ENCODE measurements at regions not wholly inside any gene's neighbourhood (a gene's known extent, or its start where the extent isn't known, plus 50 kb on each side); places are given as distances from the start of the nearest gene placed in this dataset.

GRCh38 chr2:37827911-37828511 lies 97.1 kb upstream of the RMDN2 start:
- DNase-seq (no peak), ATAC-seq (ENCODE audit: low FRiP score) (no peak)
- WGBS, 2 donors: 48 to 53% methylated on average over 6 of the region's 6 CpGs
- H3K27ac ChIP-seq (ENCODE audit: low read depth in 1 of 2, low read length in 2 of 2): peak overlapping the region in 1 of 2 donors; percentile 8
- H3K9me3 ChIP-seq (ENCODE audit: control insufficient read depth, low read length): no peaks in the 10 kb centered on the region
- no peaks in the 10 kb centered on the region for H3K27me3 ChIP-seq (ENCODE audit: control insufficient read depth in 1 of 2, insufficient read depth in 2 of 2, low read length in 1 of 2)
- peaks cover 1 to 5% of the 10 kb centered on the region in 2 donors for H3K4me1 ChIP-seq (ENCODE audit: control insufficient read depth in 1 of 2, insufficient read depth in 2 of 2, low read length in 2 of 2)
- H3K4me3 ChIP-seq (ENCODE audit: low read length in 2 of 2): no peak overlapping the region
- no peaks in the 10 kb centered on the region for H3K36me3 ChIP-seq (ENCODE audit: control insufficient read depth in 1 of 2, insufficient read depth in 2 of 2, low read length in 1 of 2)
- intact Hi-C loops (cut with DNase I): loop anchor here in 1 of 2 donors (5.0 kb wide), 1 partner anchor 156 kb away; the partner anchor contains the start of gene CDC42EP3

- no peaks in the 10 kb centered on the region for H3K9me3 ChIP-seq (ENCODE audit: control insufficient read depth, low read length)
- H3K4me1 ChIP-seq (ENCODE audit: control insufficient read depth in 1 of 2, insufficient read depth in 2 of 2, low read length in 2 of 2): peaks cover 1 to 5% of the 10 kb centered on the region in 2 donors
- 39 to 54% methylated on average over 3 of the region's 3 CpGs for WGBS, 2 donors
- DNase-seq: peak in 1 of 2 donors; percentile 72
- H3K27ac ChIP-seq (ENCODE audit: low read depth in 1 of 2, low read length in 2 of 2): peak overlapping the region in 1 of 2 donors; percentile 51
- peak; percentile 30 for ATAC-seq (ENCODE audit: low FRiP score)
- no peak overlapping the region for H3K4me3 ChIP-seq (ENCODE audit: low read length in 2 of 2)
- intact Hi-C loops (cut with DNase I): loop anchor here in 1 of 2 donors (5.0 kb wide), 1 partner anchor 157 kb away; the partner anchor contains the start of gene CDC42EP3
- H3K36me3 ChIP-seq (ENCODE audit: control insufficient read depth in 1 of 2, insufficient read depth in 2 of 2, low read length in 1 of 2): no peaks in the 10 kb centered on the region
- no peaks in the 10 kb centered on the region for H3K27me3 ChIP-seq (ENCODE audit: control insufficient read depth in 1 of 2, insufficient read depth in 2 of 2, low read length in 1 of 2)
These were observed 95.9 kb upstream of the RMDN2 start for GRCh38 chr2:37829202-37829601.

- Histone ChIP-seq H3K27me3 (ENCODE audit: control insufficient read depth in 1 of 2, insufficient read depth in 2 of 2, low read length in 1 of 2) (no peaks in the 10 kb centered on the region), H3K9me3 (ENCODE audit: control insufficient read depth, low read length) (no peaks in the 10 kb centered on the region), H3K4me1 (ENCODE audit: control insufficient read depth in 1 of 2, insufficient read depth in 2 of 2, low read length in 2 of 2) (peaks cover 1 to 5% of the 10 kb centered on the region in 2 donors), H3K27ac (ENCODE audit: low read depth in 1 of 2, low read length in 2 of 2) (peak overlapping the region in 1 of 2 donors; percentile 51), H3K36me3 (ENCODE audit: control insufficient read depth in 1 of 2, insufficient read depth in 2 of 2, low read length in 1 of 2) (no peaks in the 10 kb centered on the region), H3K4me3 (ENCODE audit: low read length in 2 of 2) (no peak overlapping the region)
- ATAC-seq (ENCODE audit: low FRiP score): no peak
- intact Hi-C loops (cut with DNase I): loop anchor here (5.0 kb wide), 4 partner anchors 47 to 438 kb away; partner anchors contain the start of gene CDC42EP3 (in 1 of the 2)
- no peak for DNase-seq
- 31 to 39% methylated on average over 6 of the region's 6 CpGs for WGBS, 2 donors
These were observed 95.3 kb upstream of the RMDN2 start for GRCh38 chr2:37829616-37830395.

- DNase-seq: no peak
- Histone ChIP-seq H3K27me3 (ENCODE audit: control insufficient read depth in 1 of 2, insufficient read depth in 2 of 2, low read length in 1 of 2) (no peaks in the 10 kb centered on the region), H3K4me3 (ENCODE audit: low read length in 2 of 2) (no peak overlapping the region), H3K27ac (ENCODE audit: low read depth in 1 of 2, low read length in 2 of 2) (no peak overlapping the region), H3K36me3 (ENCODE audit: control insufficient read depth in 1 of 2, insufficient read depth in 2 of 2, low read length in 1 of 2) (no peaks in the 10 kb centered on the region), H3K9me3 (ENCODE audit: control insufficient read depth, low read length) (no peaks in the 10 kb centered on the region), H3K4me1 (ENCODE audit: control insufficient read depth in 1 of 2, insufficient read depth in 2 of 2, low read length in 2 of 2) (peaks cover 1 to 5% of the 10 kb centered on the region in 2 donors)
- no peak for ATAC-seq (ENCODE audit: low FRiP score)
- WGBS, 2 donors: 78 to 91% methylated on average over 2 of the region's 2 CpGs
- intact Hi-C loops (cut with DNase I): loop anchor here in 1 of 2 donors (5.0 kb wide), 3 partner anchors 47 to 438 kb away; no protein-coding TSS in a partner anchor
These were observed 94.5 kb upstream of the RMDN2 start for GRCh38 chr2:37830636-37831035.

GRCh38 chr2:37831081-37831780 lies 93.9 kb upstream of the RMDN2 start:
- Histone ChIP-seq H3K36me3 (ENCODE audit: control insufficient read depth in 1 of 2, insufficient read depth in 2 of 2, low read length in 1 of 2) (no peaks in the 10 kb centered on the region), H3K4me1 (ENCODE audit: control insufficient read depth in 1 of 2, insufficient read depth in 2 of 2, low read length in 2 of 2) (peaks cover 1 to 5% of the 10 kb centered on the region in 2 donors), H3K27ac (ENCODE audit: low read depth in 1 of 2, low read length in 2 of 2) (peak overlapping the region in 1 of 2 donors; percentile 12), H3K4me3 (ENCODE audit: low read length in 2 of 2) (no peak overlapping the region), H3K9me3 (ENCODE audit: control insufficient read depth, low read length) (no peaks in the 10 kb centered on the region), H3K27me3 (ENCODE audit: control insufficient read depth in 1 of 2, insufficient read depth in 2 of 2, low read length in 1 of 2) (no peaks in the 10 kb centered on the region)
- intact Hi-C loops (cut with DNase I): loop anchor here in 1 of 2 donors (5.0 kb wide), 3 partner anchors 46 to 439 kb away; no protein-coding TSS in a partner anchor
- no peak for DNase-seq
- 57 to 66% methylated on average over 5 of the region's 5 CpGs for WGBS, 2 donors
- ATAC-seq (ENCODE audit: low FRiP score): no peak

GRCh38 chr2:37832590-37833197 lies 92.4 kb upstream of the RMDN2 start:
- H3K27ac ChIP-seq (ENCODE audit: low read depth in 1 of 2, low read length in 2 of 2): no peak overlapping the region
- ATAC-seq (ENCODE audit: low FRiP score): peak; percentile 93
- no peak overlapping the region for H3K4me3 ChIP-seq (ENCODE audit: low read length in 2 of 2)
- H3K36me3 ChIP-seq (ENCODE audit: control insufficient read depth in 1 of 2, insufficient read depth in 2 of 2, low read length in 1 of 2): no peaks in the 10 kb centered on the region
- peaks cover 1 to 5% of the 10 kb centered on the region in 2 donors for H3K4me1 ChIP-seq (ENCODE audit: control insufficient read depth in 1 of 2, insufficient read depth in 2 of 2, low read length in 2 of 2)
- intact Hi-C loops (cut with DNase I): loop anchor here (1.0 to 5.0 kb wide), 7 partner anchors 44 to 440 kb away; no protein-coding TSS in a partner anchor
- 38 to 45% methylated on average over 3 of the region's 3 CpGs for WGBS, 2 donors
- H3K9me3 ChIP-seq (ENCODE audit: control insufficient read depth, low read length): no peaks in the 10 kb centered on the region
- no peaks in the 10 kb centered on the region for H3K27me3 ChIP-seq (ENCODE audit: control insufficient read depth in 1 of 2, insufficient read depth in 2 of 2, low read length in 1 of 2)
- peak; percentile 92 to 96 for DNase-seq

GRCh38 chr2:37833423-37833822 lies 91.7 kb upstream of the RMDN2 start:
- Histone ChIP-seq H3K4me1 (ENCODE audit: control insufficient read depth in 1 of 2, insufficient read depth in 2 of 2, low read length in 2 of 2) (peaks cover 1 to 3% of the 10 kb centered on the region in 2 donors), H3K9me3 (ENCODE audit: control insufficient read depth, low read length) (no peaks in the 10 kb centered on the region), H3K36me3 (ENCODE audit: control insufficient read depth in 1 of 2, insufficient read depth in 2 of 2, low read length in 1 of 2) (no peaks in the 10 kb centered on the region), H3K4me3 (ENCODE audit: low read length in 2 of 2) (no peak overlapping the region), H3K27me3 (ENCODE audit: control insufficient read depth in 1 of 2, insufficient read depth in 2 of 2, low read length in 1 of 2) (no peaks in the 10 kb centered on the region), H3K27ac (ENCODE audit: low read depth in 1 of 2, low read length in 2 of 2) (no peak overlapping the region)
- intact Hi-C loops (cut with DNase I): loop anchor here (1.0 to 5.0 kb wide), 6 partner anchors 43 to 441 kb away; no protein-coding TSS in a partner anchor
- WGBS, 2 donors: 47 to 52% methylated on average over 7 of the region's 7 CpGs
- ATAC-seq (ENCODE audit: low FRiP score) (no peak), DNase-seq (no peak)

- ATAC-seq (ENCODE audit: low FRiP score) (no peak), DNase-seq (no peak)
- H3K9me3 ChIP-seq (ENCODE audit: control insufficient read depth, low read length): no peaks in the 10 kb centered on the region
- H3K36me3 ChIP-seq (ENCODE audit: control insufficient read depth in 1 of 2, insufficient read depth in 2 of 2, low read length in 1 of 2): no peaks in the 10 kb centered on the region
- no peak overlapping the region for H3K27ac ChIP-seq (ENCODE audit: low read depth in 1 of 2, low read length in 2 of 2)
- H3K27me3 ChIP-seq (ENCODE audit: control insufficient read depth in 1 of 2, insufficient read depth in 2 of 2, low read length in 1 of 2): no peaks in the 10 kb centered on the region
- H3K4me1 ChIP-seq (ENCODE audit: control insufficient read depth in 1 of 2, insufficient read depth in 2 of 2, low read length in 2 of 2): no peaks in the 10 kb centered on the region
- H3K4me3 ChIP-seq (ENCODE audit: low read length in 2 of 2): no peak overlapping the region
- WGBS, 2 donors: 85 to 97% methylated on average over 3 of the region's 3 CpGs
- intact Hi-C loops (cut with DNase I): no loop called here
These were observed 88.8 kb upstream of the RMDN2 start for GRCh38 chr2:37836270-37836669.

Data from aorta (tissue), 5 donors.